ENCODE measurements at regions not wholly inside any gene's neighbourhood (a gene's known extent, or its start where the extent isn't known, plus 50 kb on each side); places are given as distances from the start of the nearest gene placed in this dataset.

GRCh38 chr3:69524816-69525215 lies 138.9 kb upstream of the FRMD4B start:
- intact Hi-C loops (cut with micrococcal nuclease), result no loop called here
- in situ Hi-C loops (cut with MboI), result no loop called here
- H3K4me2 ChIP-seq (ENCODE audit: insufficient read depth, low read length), result no peak overlapping the region
- ATAC-seq (no peak), FAIRE-seq (no peak), DNase-seq (ENCODE audit: extremely low read depth in 1 of 4, low spot score in 3 of 4) (no peak)
- H3K4me1 ChIP-seq (replicated peaks in 1 of 2; ENCODE audit: control insufficient read depth in 2 of 2, insufficient read depth in 2 of 2, low read length in 2 of 2), result no peaks in the 10 kb centered on the region
- H2AFZ ChIP-seq (ENCODE audit: low read depth, low read length), result no peak overlapping the region
- WGBS (ENCODE audit: insufficient coverage, low coverage, missing lambda C conversion rate), result 0% methylated on average over 1 of the region's 1 CpG
- TF ChIP-seq SRSF3 (IDR thresholded peaks at IDR 0.05; ENCODE audit: insufficient read depth, low read length), result no peak
- no peak for TF ChIP-seq ZNF639 (CRISPR knock-in tag; conservative IDR thresholded peaks at IDR 0.05 in 1 of 2, IDR thresholded peaks at IDR 0.05 in 1 of 2)
- no peak for TF ChIP-seq ZNF184 (CRISPR knock-in tag; IDR thresholded peaks at IDR 0.05)
- no peak for TF ChIP-seq HDGF (IDR thresholded peaks at IDR 0.05)
- TF ChIP-seq SPI1 (IDR thresholded peaks at IDR 0.05; ENCODE audit: borderline replicate concordance, low read depth, low read length), result no peak
- H3K79me2 ChIP-seq (ENCODE audit: control insufficient read depth, insufficient read depth, low read length), result no peaks in the 10 kb centered on the region
- no peaks in the 10 kb centered on the region for H3K27me3 ChIP-seq (ENCODE audit: control insufficient read depth in 2 of 2, insufficient read depth in 2 of 2, low read length in 2 of 2)
- ChIA-PET POLR2A (no interaction called here), CTCF (ENCODE audit: low intra/inter-chr PET ratio) (no interaction called here)
- H3K9me3 ChIP-seq (replicated peaks; ENCODE audit: control insufficient read depth, insufficient read depth, low read depth, low read length), result no peaks in the 10 kb centered on the region
- no peaks in the 10 kb centered on the region for H3K9me1 ChIP-seq (ENCODE audit: control insufficient read depth, insufficient read depth, low read length)
- no peak overlapping the region for H3K27ac ChIP-seq (ENCODE audit: extremely low read depth, low read depth, low read length)
- no peaks in the 10 kb centered on the region for H4K20me1 ChIP-seq (replicated peaks; ENCODE audit: control insufficient read depth, insufficient read depth, low read length)
- H3K4me3 ChIP-seq, result no peak overlapping the region
- no peaks in the 10 kb centered on the region for H3K36me3 ChIP-seq (ENCODE audit: control insufficient read depth, insufficient read depth, low read length)
- no TSS peak for BruUV-seq (replicated peaks)
- no peak overlapping the region for H3K9ac ChIP-seq (ENCODE audit: insufficient read depth in 1 of 2, low read depth in 2 of 2, low read length in 2 of 2)

GRCh38 chr3:69521286-69521685 lies 135.4 kb upstream of the FRMD4B start:
- H3K36me3 ChIP-seq (ENCODE audit: control insufficient read depth, insufficient read depth, low read length), result no peaks in the 10 kb centered on the region
- no peaks in the 10 kb centered on the region for H3K27me3 ChIP-seq (ENCODE audit: control insufficient read depth in 2 of 2, insufficient read depth in 2 of 2, low read length in 2 of 2)
- no peak for FAIRE-seq
- H3K9me3 ChIP-seq (replicated peaks; ENCODE audit: control insufficient read depth, insufficient read depth, low read depth, low read length), result no peaks in the 10 kb centered on the region
- DNase-seq (ENCODE audit: extremely low read depth in 1 of 4, low spot score in 3 of 4), result no peak
- in situ Hi-C loops (cut with MboI) (no loop called here), intact Hi-C loops (cut with micrococcal nuclease) (no loop called here)
- ATAC-seq, result no peak
- H4K20me1 ChIP-seq (replicated peaks; ENCODE audit: control insufficient read depth, insufficient read depth, low read length), result no peaks in the 10 kb centered on the region
- H2AFZ ChIP-seq (ENCODE audit: low read depth, low read length), result no peak overlapping the region
- no peaks in the 10 kb centered on the region for H3K4me1 ChIP-seq (replicated peaks in 1 of 2; ENCODE audit: control insufficient read depth in 2 of 2, insufficient read depth in 2 of 2, low read length in 2 of 2)
- no peak overlapping the region for H3K27ac ChIP-seq (ENCODE audit: extremely low read depth, low read depth, low read length)
- H3K9ac ChIP-seq (ENCODE audit: insufficient read depth in 1 of 2, low read depth in 2 of 2, low read length in 2 of 2), result no peak overlapping the region
- no peak overlapping the region for H3K4me3 ChIP-seq
- no TSS peak for BruUV-seq (replicated peaks)
- H3K79me2 ChIP-seq (ENCODE audit: control insufficient read depth, insufficient read depth, low read length), result no peaks in the 10 kb centered on the region
- CTCF ChIA-PET (ENCODE audit: low intra/inter-chr PET ratio), result no interaction called here
- no peak overlapping the region for H3K4me2 ChIP-seq (ENCODE audit: insufficient read depth, low read length)
- no peaks in the 10 kb centered on the region for H3K9me1 ChIP-seq (ENCODE audit: control insufficient read depth, insufficient read depth, low read length)
- POLR2A ChIA-PET, result no interaction called here
- TF ChIP-seq ZNF511 (CRISPR knock-in tag; IDR thresholded peaks at IDR 0.05) (no peak), ZNF695 (CRISPR knock-in tag; IDR thresholded peaks at IDR 0.05) (no peak), TGIF2 (CRISPR knock-in tag; IDR thresholded peaks at IDR 0.05) (no peak), JUN (IDR thresholded peaks at IDR 0.05; ENCODE audit: borderline replicate concordance, low read depth, low read length) (no peak), JUN (CRISPR knock-in tag; IDR thresholded peaks at IDR 0.05; ENCODE audit: borderline replicate concordance) (no peak), TCF15 (CRISPR knock-in tag; IDR thresholded peaks at IDR 0.05) (no peak), NFATC3 (IDR thresholded peaks at IDR 0.05) (no peak), NEUROD1 (IDR thresholded peaks at IDR 0.05; ENCODE audit: borderline replicate concordance, low read depth, low read length, partially characterized antibody) (no peak), MAZ (CRISPR knock-in tag; conservative IDR thresholded peaks at IDR 0.05 in 1 of 2, IDR thresholded peaks at IDR 0.05 in 1 of 2) (no peak), PURB (CRISPR knock-in tag; IDR thresholded peaks at IDR 0.05; ENCODE audit: low read depth) (no peak), SRSF9 (IDR thresholded peaks at IDR 0.05; ENCODE audit: borderline replicate concordance, low read depth, low read length) (no peak)
